Liver (tissue), 8 donors: ENCODE measurements at regions not wholly inside any gene's neighbourhood (a gene's known extent, or its start where the extent isn't known, plus 50 kb on each side); places are given as distances from the start of the nearest gene placed in this dataset.

Experiments
- DNase-seq: peaks from one replicate; pipeline ENCODE4 v3.0.0-alpha.2; 2017; ENCODE audit warnings: low spot score
- H3K27ac ChIP-seq, 2 donors: one replicate each; pipeline ENCODE4 v1.7.0; 2013; ENCODE audit warnings: inconsistent platforms in 2 of 2, low read length in 2 of 2, control low read depth in 1 of 2, low read depth in 1 of 2, mild to moderate bottlenecking in 1 of 2
- H3K27me3 ChIP-seq, 4 donors: one replicate each; pipeline versions ENCODE4 v1.6.1 to v1.7.0; 2013; ENCODE audit warnings: low read length in 3 of 4, inconsistent platforms in 1 of 4, mild to moderate bottlenecking in 1 of 4, moderate library complexity in 1 of 4; ENCODE audit not compliant: control insufficient read depth in 4 of 4, insufficient read depth in 4 of 4
- H3K36me3 ChIP-seq, 4 donors: one replicate each; pipeline versions ENCODE4 v1.6.1 to v1.7.0; 2013; ENCODE audit warnings: low read length in 3 of 4, mild to moderate bottlenecking in 3 of 4, low read depth in 1 of 4, moderate library complexity in 1 of 4; ENCODE audit not compliant: control insufficient read depth in 4 of 4, insufficient read depth in 3 of 4
- H3K4me1 ChIP-seq, 4 donors: one replicate each; pipeline versions ENCODE4 v1.6.1 to v1.7.0; 2013; ENCODE audit warnings: low read length in 3 of 4, mild to moderate bottlenecking in 3 of 4, moderate library complexity in 1 of 4; ENCODE audit not compliant: control insufficient read depth in 4 of 4, insufficient read depth in 4 of 4
- H3K4me3 ChIP-seq, 3 donors: one replicate each; pipeline versions ENCODE4 v1.6.1 to v1.7.0; 2013; ENCODE audit warnings: low read length in 3 of 3, control low read depth in 1 of 3, low read depth in 1 of 3, mild to moderate bottlenecking in 1 of 3
- H3K9ac ChIP-seq, 2 donors: one replicate each; pipeline ENCODE4 v1.7.0; 2013; ENCODE audit warnings: low read length in 2 of 2, mild to moderate bottlenecking in 2 of 2, moderate library complexity in 2 of 2, control low read depth in 1 of 2, low read depth in 1 of 2
- H3K9me3 ChIP-seq, 4 donors: one replicate each; pipeline versions ENCODE4 v1.6.1 to v1.7.0; 2013; ENCODE audit warnings: low read length in 3 of 4; ENCODE audit not compliant: control insufficient read depth in 4 of 4
- ATF3 ChIP-seq: IDR thresholded peaks from 2 replicates; pipeline ENCODE4 v1.6.1; 2016; ENCODE audit warnings: antibody characterized with exemption
- EGR1 ChIP-seq, 2 donors: IDR thresholded peaks; 2 replicates each; pipeline ENCODE4 v1.6.1; 2016 to 2018; ENCODE audit warnings: antibody characterized with exemption in 2 of 2, low read depth in 2 of 2
- FOXA1 ChIP-seq: IDR thresholded peaks from 2 replicates; pipeline ENCODE4 v1.6.1; 2016; ENCODE audit warnings: antibody characterized with exemption
- FOXA2 ChIP-seq: IDR thresholded peaks from 2 replicates; pipeline ENCODE4 v1.6.1; 2016; ENCODE audit warnings: antibody characterized with exemption
- GABPA ChIP-seq, 2 donors: IDR thresholded peaks in 1 of 2; conservative IDR thresholded peaks in 1 of 2; 2 replicates each; pipeline ENCODE4 v1.6.1; 2016; ENCODE audit warnings: antibody characterized with exemption in 2 of 2, mild to moderate bottlenecking in 1 of 2, moderate library complexity in 1 of 2
- HNF4A ChIP-seq, 2 donors: conservative IDR thresholded peaks; 2 replicates each; pipeline ENCODE4 v1.6.1; 2016; ENCODE audit warnings: antibody characterized with exemption in 2 of 2, mild to moderate bottlenecking in 2 of 2
- HNF4G ChIP-seq: IDR thresholded peaks from 2 replicates; pipeline ENCODE4 v1.6.1; 2016; ENCODE audit warnings: antibody characterized with exemption
- JUND ChIP-seq, 2 donors: IDR thresholded peaks; 2 replicates each; pipeline ENCODE4 v1.6.1; 2016; ENCODE audit warnings: antibody characterized with exemption in 2 of 2
- NR2F2 ChIP-seq: IDR thresholded peaks from 2 replicates; pipeline ENCODE4 v1.6.1; 2016; ENCODE audit warnings: antibody characterized with exemption
- RAD21 ChIP-seq, 2 donors: IDR thresholded peaks; 2 replicates each; pipeline ENCODE4 v1.6.1; 2016; ENCODE audit warnings: antibody characterized with exemption in 2 of 2, mild to moderate bottlenecking in 2 of 2
- RXRA ChIP-seq, 2 donors: IDR thresholded peaks; 2 replicates each; pipeline ENCODE4 v1.6.1; 2017 to 2018; ENCODE audit warnings: antibody characterized with exemption in 2 of 2, mild to moderate bottlenecking in 1 of 2
- SP1 ChIP-seq: IDR thresholded peaks from 2 replicates; pipeline ENCODE4 v1.6.1; 2018; ENCODE audit warnings: antibody characterized with exemption, mild to moderate bottlenecking
- TAF1 ChIP-seq: conservative IDR thresholded peaks from 2 replicates; pipeline ENCODE4 v1.6.1; 2016; ENCODE audit warnings: antibody characterized with exemption, mild to moderate bottlenecking
- YY1 ChIP-seq: IDR thresholded peaks from 2 replicates; pipeline ENCODE4 v1.6.1; 2016; ENCODE audit warnings: antibody characterized with exemption, mild to moderate bottlenecking
- WGBS: extraction: QIAGEN DNeasy Blood & Tissue Kit; methylation state at CpG from one replicate; pipeline ENCODE4 v1.1.7; 2013; 5-methylcytosine and 5-hydroxymethylcytosine counted together
- TF ChIP-seq, protein P1 (sequence below): fragments of 150-350 bp; IDR thresholded peaks from 2 replicates; pipeline ENCODE4 v1.5.1; 2017; ENCODE audit warnings: improper control_type of control experiment, low read depth, low read length; ENCODE audit not compliant: missing input control
- TF ChIP-seq, protein P2 (sequence below): IDR thresholded peaks from 2 replicates; pipeline ENCODE4 v1.6.1; 2016; ENCODE audit warnings: antibody characterized with exemption
- TF ChIP-seq, protein P3 (sequence below): IDR thresholded peaks from 2 replicates; pipeline ENCODE4 v1.6.1; 2016; ENCODE audit warnings: antibody characterized with exemption
- donor health status: healthy.
- donor health status: healthy.
- donor health status: healthy.
- donor health status: healthy.
- donor health status: healthy.

- Histone ChIP-seq H3K9ac (no peak overlapping the region), H3K27ac (no peak overlapping the region), H3K4me3 (no peak overlapping the region), H3K4me1 (no peaks in the 10 kb centered on the region), H3K9me3 (no peaks in the 10 kb centered on the region), H3K27me3 (no peaks in the 10 kb centered on the region), H3K36me3 (no peaks in the 10 kb centered on the region)
- DNase-seq, result no peak
- TF ChIP-seq YY1 (no peak), HNF4G (no peak), RAD21 (IDR thresholded peaks at IDR 0.05) (no peak)
- 91% methylated on average over 8 of the region's 8 CpGs for WGBS
These were observed 79.2 kb upstream of the ARHGEF3 start for GRCh38 chr3:56880720-56881575.

DNA sequence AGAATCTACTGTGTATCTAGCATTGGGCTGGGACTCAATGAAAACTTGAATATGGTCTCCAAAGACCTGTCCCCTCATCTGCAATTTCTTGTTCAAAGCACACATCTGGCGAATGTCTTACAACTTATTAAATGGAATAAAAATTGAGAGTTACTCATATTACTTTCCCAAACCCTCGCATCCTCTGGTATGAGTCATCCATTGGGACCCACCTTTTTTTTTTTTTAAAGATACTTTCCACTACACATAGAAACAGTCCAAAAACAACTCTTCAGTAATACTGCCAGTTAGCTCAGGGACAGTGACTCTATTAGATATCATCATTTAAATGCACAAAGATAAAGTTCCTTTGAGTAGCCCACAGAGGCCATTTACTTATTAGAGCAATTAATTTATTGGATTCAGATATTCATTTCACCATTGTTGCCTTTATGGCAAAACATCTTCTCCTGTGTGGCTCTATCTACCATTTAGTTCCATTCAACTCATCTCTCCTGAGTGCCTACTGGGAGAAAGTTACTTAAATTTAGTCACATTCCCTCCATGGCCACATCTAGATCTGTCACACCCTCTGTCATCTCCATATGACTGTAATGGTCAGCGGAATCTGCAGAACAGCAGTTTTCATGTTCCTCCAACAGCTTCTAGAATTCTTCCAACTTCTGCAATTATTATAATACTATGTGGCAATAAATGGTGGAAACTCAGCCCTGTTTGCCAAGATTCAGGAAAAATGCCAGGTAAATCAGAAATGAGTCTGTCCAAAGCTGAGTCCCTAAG is 77.9 kb upstream of the ARHGEF3 start:
- Histone ChIP-seq H3K9me3 (no peaks in the 10 kb centered on the region), H3K4me1 (no peaks in the 10 kb centered on the region), H3K36me3 (no peaks in the 10 kb centered on the region), H3K27me3 (no peaks in the 10 kb centered on the region), H3K9ac (no peak overlapping the region), H3K27ac (no peak overlapping the region), H3K4me3 (no peak overlapping the region)
- 59% methylated on average over 3 of the region's 3 CpGs for WGBS
- DNase-seq, result no peak
- TF ChIP-seq, protein P1, sequence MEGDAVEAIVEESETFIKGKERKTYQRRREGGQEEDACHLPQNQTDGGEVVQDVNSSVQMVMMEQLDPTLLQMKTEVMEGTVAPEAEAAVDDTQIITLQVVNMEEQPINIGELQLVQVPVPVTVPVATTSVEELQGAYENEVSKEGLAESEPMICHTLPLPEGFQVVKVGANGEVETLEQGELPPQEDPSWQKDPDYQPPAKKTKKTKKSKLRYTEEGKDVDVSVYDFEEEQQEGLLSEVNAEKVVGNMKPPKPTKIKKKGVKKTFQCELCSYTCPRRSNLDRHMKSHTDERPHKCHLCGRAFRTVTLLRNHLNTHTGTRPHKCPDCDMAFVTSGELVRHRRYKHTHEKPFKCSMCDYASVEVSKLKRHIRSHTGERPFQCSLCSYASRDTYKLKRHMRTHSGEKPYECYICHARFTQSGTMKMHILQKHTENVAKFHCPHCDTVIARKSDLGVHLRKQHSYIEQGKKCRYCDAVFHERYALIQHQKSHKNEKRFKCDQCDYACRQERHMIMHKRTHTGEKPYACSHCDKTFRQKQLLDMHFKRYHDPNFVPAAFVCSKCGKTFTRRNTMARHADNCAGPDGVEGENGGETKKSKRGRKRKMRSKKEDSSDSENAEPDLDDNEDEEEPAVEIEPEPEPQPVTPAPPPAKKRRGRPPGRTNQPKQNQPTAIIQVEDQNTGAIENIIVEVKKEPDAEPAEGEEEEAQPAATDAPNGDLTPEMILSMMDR, result no peak
- TF ChIP-seq RAD21 (IDR thresholded peaks at IDR 0.05), result no peak
- no peak for TF ChIP-seq FOXA2
- TF ChIP-seq, protein P2, sequence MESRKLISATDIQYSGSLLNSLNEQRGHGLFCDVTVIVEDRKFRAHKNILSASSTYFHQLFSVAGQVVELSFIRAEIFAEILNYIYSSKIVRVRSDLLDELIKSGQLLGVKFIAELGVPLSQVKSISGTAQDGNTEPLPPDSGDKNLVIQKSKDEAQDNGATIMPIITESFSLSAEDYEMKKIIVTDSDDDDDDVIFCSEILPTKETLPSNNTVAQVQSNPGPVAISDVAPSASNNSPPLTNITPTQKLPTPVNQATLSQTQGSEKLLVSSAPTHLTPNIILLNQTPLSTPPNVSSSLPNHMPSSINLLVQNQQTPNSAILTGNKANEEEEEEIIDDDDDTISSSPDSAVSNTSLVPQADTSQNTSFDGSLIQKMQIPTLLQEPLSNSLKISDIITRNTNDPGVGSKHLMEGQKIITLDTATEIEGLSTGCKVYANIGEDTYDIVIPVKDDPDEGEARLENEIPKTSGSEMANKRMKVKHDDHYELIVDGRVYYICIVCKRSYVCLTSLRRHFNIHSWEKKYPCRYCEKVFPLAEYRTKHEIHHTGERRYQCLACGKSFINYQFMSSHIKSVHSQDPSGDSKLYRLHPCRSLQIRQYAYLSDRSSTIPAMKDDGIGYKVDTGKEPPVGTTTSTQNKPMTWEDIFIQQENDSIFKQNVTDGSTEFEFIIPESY, result no peak
- TF ChIP-seq NR2F2, result no peak

DNA sequence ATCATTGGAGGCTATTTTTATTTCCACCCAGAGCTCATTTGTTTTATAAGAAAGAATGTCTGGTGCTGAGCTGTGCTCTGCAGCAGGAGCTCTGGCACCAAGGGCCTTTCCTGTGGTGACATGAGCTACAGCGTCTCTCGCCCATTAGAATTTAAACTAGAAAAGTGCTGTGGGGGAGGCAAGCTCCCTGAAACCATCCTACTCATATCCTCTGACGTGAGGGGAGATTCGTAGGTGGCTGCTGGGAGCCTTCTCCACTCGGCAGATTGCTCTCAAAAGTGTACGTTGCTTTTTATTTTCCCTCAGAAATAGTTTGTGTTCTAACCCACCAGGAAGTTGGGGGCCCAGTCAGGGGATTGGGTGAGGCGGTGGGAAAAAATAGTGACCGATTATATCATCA is 76.3 kb upstream of the ARHGEF3 start:
- Histone ChIP-seq H3K9ac (no peak overlapping the region), H3K27me3 (no peaks in the 10 kb centered on the region), H3K36me3 (no peaks in the 10 kb centered on the region), H3K9me3 (no peaks in the 10 kb centered on the region), H3K4me3 (no peak overlapping the region), H3K4me1 (no peaks in the 10 kb centered on the region), H3K27ac (no peak overlapping the region)
- DNase-seq, result no peak
- 68% methylated on average over 8 of the region's 8 CpGs for WGBS
- TF ChIP-seq, protein P3, sequence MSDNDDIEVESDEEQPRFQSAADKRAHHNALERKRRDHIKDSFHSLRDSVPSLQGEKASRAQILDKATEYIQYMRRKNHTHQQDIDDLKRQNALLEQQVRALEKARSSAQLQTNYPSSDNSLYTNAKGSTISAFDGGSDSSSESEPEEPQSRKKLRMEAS, result no peak
- TF ChIP-seq TAF1, result no peak
- TF ChIP-seq, protein P1, result no peak
- no peak for TF ChIP-seq HNF4A (conservative IDR thresholded peaks at IDR 0.05)
- no peak for TF ChIP-seq RAD21 (IDR thresholded peaks at IDR 0.05)
- TF ChIP-seq ATF3, result no peak
- no peak for TF ChIP-seq SP1
- no peak for TF ChIP-seq EGR1 (IDR thresholded peaks at IDR 0.05; ENCODE audit: low read depth in 2 of 2)
- no peak for TF ChIP-seq FOXA2
- TF ChIP-seq YY1, result no peak
- TF ChIP-seq JUND (IDR thresholded peaks at IDR 0.05), result no peak
- no peak for TF ChIP-seq NR2F2
- no peak for TF ChIP-seq RXRA (IDR thresholded peaks at IDR 0.05)
- TF ChIP-seq, protein P2, result no peak
- TF ChIP-seq HNF4G, result no peak
- TF ChIP-seq FOXA1, result no peak
- TF ChIP-seq GABPA (IDR thresholded peaks at IDR 0.05 in 1 of 2, conservative IDR thresholded peaks at IDR 0.05 in 1 of 2), result no peak
